K562 (cell line): ENCODE measurements at regions not wholly inside any gene's neighbourhood (a gene's known extent, or its start where the extent isn't known, plus 50 kb on each side); places are given as distances from the start of the nearest gene placed in this dataset.
A peak's percentile ranks its signal among the peaks of the same experiment; 100 is the strongest.

ENCODE experiments used
- ATAC-seq: fragments of 200-7000 bp; cut with Tn5 transposase; 3 replicates; pipeline ENCODE4 v1.9.1; 2020; ENCODE audit warnings: moderate library complexity
- BruUV-seq: library from RNA; stranded (reverse); fragments of 400-500 nt; replicated peaks from 2 replicates; lab custom pipeline; 2021; lab: Mats Ljungman, UMichigan
- CTCF ChIA-PET: fragments of 300-600 bp; formaldehyde crosslinking; extraction: SDS; loops from one replicate; lab custom pipeline; 2021; ENCODE audit warnings: low intra/inter-chr PET ratio; lab: Yijun Ruan, JAX
- POLR2A ChIA-PET: fragments of 300-600, 350-650 bp; sonication (Branson Sonifier 250); formaldehyde crosslinking; extraction: SDS; loops from one replicate; lab custom pipeline; 2021; ENCODE audit warnings: antibody characterized with exemption, inconsistent platforms; lab: Yijun Ruan, JAX
- DNase-seq, 4 experiments: peaks; one replicate each; pipeline versions ENCODE4 v3.0.0 to v3.0.0-alpha.2; 2011 to 2018; ENCODE audit warnings: low spot score in 3 of 4, mixed read lengths in 3 of 4; ENCODE audit errors: extremely low read depth in 1 of 4
- FAIRE-seq: peaks from 2 replicates; lab custom pipeline; 2011; peaks lifted over from hg19 to GRCh38; lab: Jason Lieb, UNC
- H2AFZ ChIP-seq: 2 replicates; pipeline ENCODE4 v1.6.0; 2011; ENCODE audit warnings: low read depth, low read length, control low read depth, inconsistent platforms
- H3K27ac ChIP-seq: fragments of 200-600 bp; 3 replicates; pipeline ENCODE4 v1.8.0; 2011; ENCODE audit warnings: low read depth, mild to moderate bottlenecking, control low read depth, inconsistent platforms, low read length, moderate library complexity, mixed read lengths; ENCODE audit errors: extremely low read depth
- H3K27me3 ChIP-seq, 2 experiments: fragments of 300-600 bp in 1 of 2; 2 replicates in 1 of 2; 3 replicates in 1 of 2; pipeline versions ENCODE4 v1.6.0 to v1.8.0; 2011; ENCODE audit warnings: inconsistent platforms in 2 of 2, low read length in 2 of 2, mild to moderate bottlenecking in 1 of 2, mixed read lengths in 1 of 2, moderate library complexity in 1 of 2; ENCODE audit not compliant: control insufficient read depth in 2 of 2, insufficient read depth in 2 of 2
- H3K36me3 ChIP-seq: fragments of 300-600 bp; 3 replicates; pipeline ENCODE4 v1.8.0; 2011; ENCODE audit warnings: mild to moderate bottlenecking, low read length, inconsistent platforms; ENCODE audit not compliant: control insufficient read depth, insufficient read depth
- H3K4me1 ChIP-seq, 2 experiments: fragments of 200-600 bp in 1 of 2; replicated peaks in 1 of 2; 2 replicates in 1 of 2; 3 replicates in 1 of 2; pipeline versions ENCODE4 v1.5.1 to v1.8.0; 2011; ENCODE audit warnings: inconsistent platforms in 2 of 2, low read length in 2 of 2, mild to moderate bottlenecking in 1 of 2, mixed read lengths in 1 of 2, moderate library complexity in 1 of 2; ENCODE audit not compliant: control insufficient read depth in 2 of 2, insufficient read depth in 2 of 2
- H3K4me2 ChIP-seq: 2 replicates; pipeline ENCODE4 v1.6.1; 2011; ENCODE audit warnings: low read length, control low read depth, inconsistent platforms, mixed read lengths; ENCODE audit not compliant: insufficient read depth
- H3K4me3 ChIP-seq: fragments of 200-600 bp; sonication (generic), shearing (Covaris generic); 2 replicates; pipeline ENCODE4 v1.5.1; 2016; ENCODE audit warnings: control low read depth, inconsistent platforms
- H3K79me2 ChIP-seq: fragments of 200-600 bp; 3 replicates; pipeline ENCODE4 v1.8.0; 2011; ENCODE audit warnings: low read length, inconsistent platforms; ENCODE audit not compliant: control insufficient read depth, insufficient read depth
- H3K9ac ChIP-seq, 2 experiments: 2 replicates each; pipeline versions ENCODE4 v1.6.0 to v1.6.1; 2011; ENCODE audit warnings: low read depth in 2 of 2, low read length in 2 of 2, control low read depth in 1 of 2, inconsistent platforms in 1 of 2, mild to moderate bottlenecking in 1 of 2, mixed read lengths in 1 of 2; ENCODE audit not compliant: insufficient read depth in 1 of 2
- H3K9me1 ChIP-seq: one replicate; pipeline ENCODE4 v1.6.0; 2011; ENCODE audit warnings: inconsistent platforms, mild to moderate bottlenecking, low read length, moderate library complexity; ENCODE audit not compliant: control insufficient read depth, insufficient read depth
- H3K9me3 ChIP-seq: replicated peaks from 2 replicates; pipeline ENCODE4 v1.5.1; 2011; ENCODE audit warnings: low read depth, low read length, inconsistent platforms; ENCODE audit not compliant: control insufficient read depth, insufficient read depth
- H4K20me1 ChIP-seq: replicated peaks from 2 replicates; pipeline ENCODE4 v1.6.1; 2011; ENCODE audit warnings: low read length, inconsistent platforms, mixed read lengths; ENCODE audit not compliant: control insufficient read depth, insufficient read depth
- FOSL1 ChIP-seq: fragments of 200-800 bp; sonication (Bioruptor generic); conservative IDR thresholded peaks from 2 replicates; pipeline ENCODE4 v1.6.1; 2016; ENCODE audit warnings: missing genetic modification characterization, missing compliant biosample characterization
- JUND ChIP-seq, 2 experiments: IDR thresholded peaks; 2 replicates in 1 of 2; 3 replicates in 1 of 2; pipeline ENCODE4 v1.6.1; 2011; ENCODE audit warnings: borderline replicate concordance in 2 of 2, low read depth in 2 of 2, low read length in 2 of 2, improper control_type of control experiment in 1 of 2, missing biosample characterization in 1 of 2, missing genetic modification characterization in 1 of 2, missing genetic modification reagents in 1 of 2
- ZNF253 ChIP-seq: fragments of 250-450 bp; sonication (Bioruptor Pico); conservative IDR thresholded peaks from 2 replicates; pipeline ENCODE4 v1.6.1; 2021; ENCODE audit warnings: mild to moderate bottlenecking
- WGBS: fragments of 100-300 bp; shearing (Covaris generic); methylation state at CpG from one replicate; pipeline ENCODE4 v1.1.6; 2016; ENCODE audit warnings: low coverage, mixed read lengths; ENCODE audit not compliant: insufficient coverage; ENCODE audit errors: missing lambda C conversion rate; 5-methylcytosine and 5-hydroxymethylcytosine counted together
- in situ Hi-C: fragments of 300-500 bp; cut with MboI; formaldehyde crosslinking; loops from 4 replicates; pipeline ENCODE4 v1.15.0; 2018; ENCODE audit warnings: inconsistent platforms, mixed read lengths
- intact Hi-C: fragments of 100-400 bp; cut with micrococcal nuclease; formaldehyde crosslinking; loops from 2 replicates; pipeline ENCODE4 v1.14.2; 2022
- TF ChIP-seq, protein P1 (sequence below), 2 experiments: fragments of 450-650 bp in 1 of 2; sonication (generic) in 1 of 2; formaldehyde crosslinking in 1 of 2; IDR thresholded peaks in 1 of 2; conservative IDR thresholded peaks in 1 of 2; 2 replicates each; pipeline versions ENCODE4 v1.6.1 to v1.8.1; 2016 to 2023; ENCODE audit warnings: mild to moderate bottlenecking in 2 of 2, moderate library complexity in 2 of 2, inconsistent platforms in 1 of 2, missing genetic modification reagents in 1 of 2

DNA sequence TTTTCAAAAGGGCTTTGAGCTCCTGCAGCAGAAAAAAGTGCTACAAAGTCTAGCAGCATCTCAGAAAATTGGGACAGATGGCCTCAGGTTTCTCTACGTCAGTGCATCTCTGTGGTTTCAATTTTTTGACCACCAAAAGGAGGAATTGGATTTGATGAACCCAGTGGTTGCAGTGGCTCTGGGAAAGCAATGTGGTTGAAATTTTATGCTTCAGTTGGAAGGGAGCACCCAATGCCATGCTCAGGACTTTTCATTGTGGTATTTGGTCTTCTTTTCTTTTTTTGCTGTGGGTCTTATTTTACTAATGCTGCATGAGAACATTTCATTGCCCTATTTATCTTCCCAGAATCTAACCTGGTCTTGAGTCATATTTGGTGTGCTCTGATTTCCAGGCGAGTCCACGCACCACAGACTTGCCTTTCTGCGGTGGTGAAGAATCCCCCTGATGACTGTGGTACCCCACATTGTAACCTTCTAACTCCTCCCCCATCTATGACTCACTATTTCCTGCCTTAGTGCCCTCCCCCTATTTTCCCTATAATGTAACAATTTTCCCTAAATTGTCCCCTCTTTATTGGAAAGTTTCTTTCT lies 56.7 kb downstream of the S1PR1 start:
- no peak for DNase-seq
- H2AFZ ChIP-seq: no peak overlapping the region
- in situ Hi-C loops (no loop called here), intact Hi-C loops (no loop called here)
- no peaks in the 10 kb centered on the region; a peak in 2 of 5 replicates for H3K27me3 ChIP-seq
- no peaks in the 10 kb centered on the region for H3K79me2 ChIP-seq
- H3K4me1 ChIP-seq: peaks cover 0 to 5% of the 10 kb centered on the region in 2 experiments; a peak in 2 of 5 replicates
- FAIRE-seq: no peak
- H4K20me1 ChIP-seq: no peaks in the 10 kb centered on the region
- H3K9ac ChIP-seq: no peak overlapping the region
- H3K36me3 ChIP-seq: no peaks in the 10 kb centered on the region
- no TSS peak for BruUV-seq
- ChIA-PET POLR2A (no interaction called here), CTCF (no interaction called here)
- no peak overlapping the region for H3K4me3 ChIP-seq
- H3K9me1 ChIP-seq: no peaks in the 10 kb centered on the region
- H3K9me3 ChIP-seq: no peaks in the 10 kb centered on the region
- WGBS: 3% methylated on average over 4 of the region's 4 CpGs
- ATAC-seq: no peak
- no peak overlapping the region for H3K4me2 ChIP-seq
- TF ChIP-seq, protein P1, sequence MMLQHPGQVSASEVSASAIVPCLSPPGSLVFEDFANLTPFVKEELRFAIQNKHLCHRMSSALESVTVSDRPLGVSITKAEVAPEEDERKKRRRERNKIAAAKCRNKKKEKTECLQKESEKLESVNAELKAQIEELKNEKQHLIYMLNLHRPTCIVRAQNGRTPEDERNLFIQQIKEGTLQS (IDR thresholded peaks at IDR 0.05): peak; percentile 53
- TF ChIP-seq, protein P1 (CRISPR knock-in tag; conservative IDR thresholded peaks at IDR 0.05): no peak
- TF ChIP-seq JUND (IDR thresholded peaks at IDR 0.05; ENCODE audit: borderline replicate concordance, low read depth, low read length) (no peak; the same call in 1 of the 2 replicates), JUND (tag; IDR thresholded peaks at IDR 0.05; ENCODE audit: borderline replicate concordance, low read depth, low read length) (0 out of 3 replicates have a peak, but pooled peaks have one; percentile 26), FOSL1 (tag) (peak; percentile 47; the same call in 1 of the 2 replicates), ZNF253 (CRISPR knock-in tag) (no peak)
- no peak overlapping the region for H3K27ac ChIP-seq
